ENCODE measurements at regions not wholly inside any gene's neighbourhood (a gene's known extent, or its start where the extent isn't known, plus 50 kb on each side); places are given as distances from the start of the nearest gene placed in this dataset.

- no peak for ATAC-seq
- H3K9me2 ChIP-seq (ENCODE audit: insufficient read depth), result no peaks in the 10 kb centered on the region
- H2AFZ ChIP-seq, result no peak overlapping the region
- Mint-ChIP-seq H3K4me1 (no peaks in the 10 kb centered on the region), H3K9me3 (no peaks in the 10 kb centered on the region; the same call in 2 of the 3 replicates), H3K27ac (no peak overlapping the region), H3K4me3 (no peak overlapping the region), H3K36me3 (ENCODE audit: low read depth) (peaks cover 3% of the 10 kb centered on the region; the same call in 1 of the 3 replicates), H3K27me3 (ENCODE audit: insufficient read depth, low read depth, poor library complexity) (peaks cover 1% of the 10 kb centered on the region)
- TF ChIP-seq ZNF331 (CRISPR knock-in tag; IDR thresholded peaks at IDR 0.05; ENCODE audit: low read depth) (no peak), POLR2AphosphoS5 (IDR thresholded peaks at IDR 0.05; ENCODE audit: low read depth) (no peak), ZNF114 (CRISPR knock-in tag; IDR thresholded peaks at IDR 0.05) (no peak), CTCF (conservative IDR thresholded peaks at IDR 0.05; ENCODE audit: low read depth in 2 of 2) (no peak), ZNF462 (CRISPR knock-in tag; IDR thresholded peaks at IDR 0.05) (no peak), EZH2phosphoT487 (IDR thresholded peaks at IDR 0.05; ENCODE audit: unreplicated experiment) (no peak)
- no peaks in the 10 kb centered on the region for H3K4me1 ChIP-seq (ENCODE audit: insufficient read depth)
- DNase-seq (ENCODE audit: low spot score), result no peak
- H3K4me3 ChIP-seq, result no peak overlapping the region
- H3K36me3 ChIP-seq (ENCODE audit: insufficient read depth), result no peaks in the 10 kb centered on the region
- H3K79me2 ChIP-seq (replicated peaks; ENCODE audit: insufficient read depth), result no peaks in the 10 kb centered on the region
- no peak overlapping the region for H3K27ac ChIP-seq (ENCODE audit: low read depth)
- no peaks in the 10 kb centered on the region for H3K27me3 ChIP-seq (ENCODE audit: insufficient read depth)
- no peaks in the 10 kb centered on the region for H3F3A ChIP-seq (replicated peaks; ENCODE audit: low read depth)
- H4K20me1 ChIP-seq (replicated peaks; ENCODE audit: insufficient read depth), result no peaks in the 10 kb centered on the region
- no peak overlapping the region for H3K4me2 ChIP-seq
Observed at GRCh38 chrX:139052461-139052860, 340.9 kb upstream of the FGF13 start.
